ENCODE measurements at regions not wholly inside any gene's neighbourhood (a gene's known extent, or its start where the extent isn't known, plus 50 kb on each side); places are given as distances from the start of the nearest gene placed in this dataset.

- DNase-seq, result no peak
Observed at GRCh38 chr4:135290136-135290535, 1088.5 kb upstream of the PABPC4L start.

- no peak for DNase-seq
Observed at GRCh38 chr4:135283934-135284333, 1082.3 kb upstream of the PABPC4L start.

- peak; percentile 19 for DNase-seq
Observed at GRCh38 chr4:135282676-135283075, 1081.1 kb upstream of the PABPC4L start.

- peak; percentile 14 for DNase-seq
Observed at GRCh38 chr4:135281230-135281629, 1079.6 kb upstream of the PABPC4L start.

- DNase-seq, result no peak
Observed at GRCh38 chr4:135277980-135278315, 1076.4 kb upstream of the PABPC4L start.

- DNase-seq, result peak; percentile 73
Observed at GRCh38 chr4:135277068-135277979, 1075.7 kb upstream of the PABPC4L start.

GRCh38 chr4:135274416-135274815 is 1072.8 kb upstream of the PABPC4L start:
- no peak for DNase-seq

- DNase-seq, result no peak
Observed at GRCh38 chr4:135269125-135269890, 1067.7 kb upstream of the PABPC4L start.

- peak; percentile 15 for DNase-seq
Observed at GRCh38 chr4:135268369-135268768, 1066.8 kb upstream of the PABPC4L start.

GRCh38 chr4:135267148-135267865 is 1065.7 kb upstream of the PABPC4L start:
- DNase-seq, result peak; percentile 28

GRCh38 chr4:135256111-135256510 is 1054.5 kb upstream of the PABPC4L start:
- peak; percentile 70 for DNase-seq

- no peak for DNase-seq
Observed at GRCh38 chr4:135250040-135250439, 1048.5 kb upstream of the PABPC4L start.

- DNase-seq, result no peak
Observed at GRCh38 chr4:135249024-135249423, 1047.4 kb upstream of the PABPC4L start.

- DNase-seq, result peak; percentile 78
Observed at GRCh38 chr4:135244696-135245095, 1043.1 kb upstream of the PABPC4L start.

- peak; percentile 86 for DNase-seq
Observed at GRCh38 chr4:135244056-135244455, 1042.5 kb upstream of the PABPC4L start.

- DNase-seq, result peak; percentile 14
Observed at GRCh38 chr4:135240796-135241195, 1039.2 kb upstream of the PABPC4L start.

- DNase-seq, result no peak
Observed at GRCh38 chr4:135239964-135240363, 1038.4 kb upstream of the PABPC4L start.

GRCh38 chr4:135238940-135239339 is 1037.4 kb upstream of the PABPC4L start:
- peak; percentile 40 for DNase-seq

- DNase-seq, result no peak
Observed at GRCh38 chr4:135236048-135236447, 1034.5 kb upstream of the PABPC4L start.

GRCh38 chr4:135227842-135228241 is 1026.3 kb upstream of the PABPC4L start:
- DNase-seq, result no peak

- DNase-seq, result no peak
Observed at GRCh38 chr4:135225551-135225950, 1024.0 kb upstream of the PABPC4L start.

GRCh38 chr4:135210341-135210740 is 1008.8 kb upstream of the PABPC4L start:
- no peak for DNase-seq

- DNase-seq, result peak; percentile 4
Observed at GRCh38 chr4:135207531-135207930, 1005.9 kb upstream of the PABPC4L start.

Measured in fibroblast of skin of right quadriceps (primary cell).